Hematopoietic multipotent progenitor cell treated with erythropoietin and hydrocortisone succinate and interleukin-3 and kit ligand, for 6 days (in vitro differentiated cells): ENCODE measurements at regions not wholly inside any gene's neighbourhood (a gene's known extent, or its start where the extent isn't known, plus 50 kb on each side); places are given as distances from the start of the nearest gene placed in this dataset.

Source experiments
- DNase-seq: peaks from one replicate; pipeline ENCODE4 v3.0.0-alpha.2; 2015

GRCh38 chr6:71486461-71486860 lies 197.8 kb downstream of the OGFRL1 start:
- no peak for DNase-seq

- DNase-seq, result peak; percentile 30
These were observed 199.6 kb downstream of the OGFRL1 start for GRCh38 chr6:71488186-71488585.

- no peak for DNase-seq
These were observed 201.1 kb downstream of the OGFRL1 start for GRCh38 chr6:71489736-71490135.

GRCh38 chr6:71490876-71491275 lies 202.3 kb downstream of the OGFRL1 start:
- DNase-seq, result no peak

- no peak for DNase-seq
These were observed 203.2 kb downstream of the OGFRL1 start for GRCh38 chr6:71491844-71492243.

- no peak for DNase-seq
These were observed 204.1 kb downstream of the OGFRL1 start for GRCh38 chr6:71492668-71493067.

GRCh38 chr6:71496018-71496721 lies 207.6 kb downstream of the OGFRL1 start:
- no peak for DNase-seq

- DNase-seq, result no peak
These were observed 208.1 kb downstream of the OGFRL1 start for GRCh38 chr6:71496722-71497033.

- DNase-seq, result no peak
These were observed 210.0 kb downstream of the OGFRL1 start for GRCh38 chr6:71498638-71499037.

GRCh38 chr6:71499667-71500066 lies 211.1 kb downstream of the OGFRL1 start:
- no peak for DNase-seq

GRCh38 chr6:71502168-71502567 lies 213.6 kb downstream of the OGFRL1 start:
- no peak for DNase-seq

GRCh38 chr6:71502956-71503355 lies 214.3 kb downstream of the OGFRL1 start:
- no peak for DNase-seq

- no peak for DNase-seq
These were observed 218.6 kb downstream of the OGFRL1 start for GRCh38 chr6:71507183-71507582.

GRCh38 chr6:71509191-71510005 lies 220.8 kb downstream of the OGFRL1 start:
- DNase-seq, result no peak

GRCh38 chr6:71510057-71510713 lies 221.6 kb downstream of the OGFRL1 start:
- peak; percentile 32 for DNase-seq

- no peak for DNase-seq
These were observed 222.2 kb downstream of the OGFRL1 start for GRCh38 chr6:71510856-71511255.

GRCh38 chr6:71512256-71512655 lies 223.6 kb downstream of the OGFRL1 start:
- no peak for DNase-seq

- no peak for DNase-seq
These were observed 224.4 kb downstream of the OGFRL1 start for GRCh38 chr6:71513036-71513435.

GRCh38 chr6:71523548-71523947 lies 234.9 kb downstream of the OGFRL1 start:
- no peak for DNase-seq

- DNase-seq, result no peak
These were observed 235.6 kb downstream of the OGFRL1 start for GRCh38 chr6:71524201-71524600.

GRCh38 chr6:71527886-71528285 lies 239.3 kb downstream of the OGFRL1 start:
- DNase-seq, result peak; percentile 6

GRCh38 chr6:71529026-71529425 lies 240.4 kb downstream of the OGFRL1 start:
- DNase-seq, result no peak

GRCh38 chr6:71529769-71530168 lies 241.2 kb downstream of the OGFRL1 start:
- DNase-seq, result no peak

GRCh38 chr6:71531006-71531405 lies 242.4 kb downstream of the OGFRL1 start:
- no peak for DNase-seq
